HG02885 (cell line): ENCODE measurements at regions not wholly inside any gene's neighbourhood (a gene's known extent, or its start where the extent isn't known, plus 50 kb on each side); places are given as distances from the start of the nearest gene placed in this dataset.
A peak's percentile ranks its signal among the peaks of the same experiment; 100 is the strongest.
"Not testable (repeated sequence)": the region's sequence is repeated elsewhere in the genome, so short reads cannot be mapped to it uniquely, and the experiment has no call there.

Experiments used
- ATAC-seq: cut with Tn5 transposase; IDR thresholded peaks from one replicate; pipeline ENCODE4 v1.9.1; 2021; ENCODE audit warnings: mild to moderate bottlenecking; ENCODE audit not compliant: unreplicated experiment, poor library complexity

- no peak for ATAC-seq
These were observed 181.8 kb upstream of the TBL1XR1 start for GRCh38 chr3:177379045-177379444.

- ATAC-seq = no peak
These were observed 183.8 kb upstream of the TBL1XR1 start for GRCh38 chr3:177381070-177381469.

- ATAC-seq = no peak
These were observed 185.7 kb upstream of the TBL1XR1 start for GRCh38 chr3:177382944-177383343.

- ATAC-seq = no peak
These were observed 187.9 kb upstream of the TBL1XR1 start for GRCh38 chr3:177385186-177385585.

GRCh38 chr3:177385831-177386301 is 188.6 kb upstream of the TBL1XR1 start:
- no peak for ATAC-seq

GRCh38 chr3:177388209-177388608 is 190.9 kb upstream of the TBL1XR1 start:
- no peak for ATAC-seq

- ATAC-seq = not testable (repeated sequence)
These were observed 197.1 kb upstream of the TBL1XR1 start for GRCh38 chr3:177394231-177395024.

GRCh38 chr3:177396733-177397132 is 199.5 kb upstream of the TBL1XR1 start:
- no peak for ATAC-seq

GRCh38 chr3:177401375-177401774 is 204.1 kb upstream of the TBL1XR1 start:
- no peak for ATAC-seq

GRCh38 chr3:177402533-177402932 is 205.3 kb upstream of the TBL1XR1 start:
- ATAC-seq = no peak

GRCh38 chr3:177405191-177405672 is 207.9 kb upstream of the TBL1XR1 start:
- ATAC-seq = no peak

- ATAC-seq = no peak
These were observed 213.4 kb upstream of the TBL1XR1 start for GRCh38 chr3:177410730-177411129.

- no peak for ATAC-seq
These were observed 213.9 kb upstream of the TBL1XR1 start for GRCh38 chr3:177411201-177411600.

- not testable (repeated sequence) for ATAC-seq
These were observed 215.4 kb upstream of the TBL1XR1 start for GRCh38 chr3:177412677-177413170.

- ATAC-seq = no peak
These were observed 216.8 kb upstream of the TBL1XR1 start for GRCh38 chr3:177414093-177414492.

GRCh38 chr3:177418787-177419186 is 221.5 kb upstream of the TBL1XR1 start:
- no peak for ATAC-seq

GRCh38 chr3:177419904-177420601 is 222.8 kb upstream of the TBL1XR1 start:
- peak; percentile 72 for ATAC-seq

GRCh38 chr3:177420651-177421480 is 223.6 kb upstream of the TBL1XR1 start:
- ATAC-seq = no peak

GRCh38 chr3:177421481-177421785 is 224.2 kb upstream of the TBL1XR1 start:
- no peak for ATAC-seq

- ATAC-seq = no peak
These were observed 227.2 kb upstream of the TBL1XR1 start for GRCh38 chr3:177424521-177424920.

GRCh38 chr3:177425042-177425441 is 227.8 kb upstream of the TBL1XR1 start:
- no peak for ATAC-seq
